SK-N-SH (cell line): ENCODE measurements at regions not wholly inside any gene's neighbourhood (a gene's known extent, or its start where the extent isn't known, plus 50 kb on each side); places are given as distances from the start of the nearest gene placed in this dataset.

Experiments
- CTCF ChIA-PET: fragments of 300-600, 350-600 bp; formaldehyde crosslinking; extraction: SDS; loops from one replicate; lab custom pipeline; 2021; lab: Yijun Ruan, JAX
- POLR2A ChIA-PET: fragments of 350-600 bp; sonication (Branson Sonifier 250); formaldehyde crosslinking; extraction: SDS; loops from one replicate; lab custom pipeline; 2020; ENCODE audit warnings: antibody characterized with exemption, inconsistent platforms; lab: Yijun Ruan, JAX
- DNase-seq: peaks from one replicate; pipeline ENCODE4 v3.0.0; 2012
- H2AFZ ChIP-seq: fragments of 200-600 bp; sonication (generic); 2 replicates; pipeline ENCODE4 v1.8.1; 2016; ENCODE audit warnings: antibody characterized with exemption, mild to moderate bottlenecking, low read depth
- H3F3A ChIP-seq: fragments of 200-600 bp; sonication (generic); replicated peaks from 2 replicates; pipeline ENCODE3; 2016; ENCODE audit warnings: antibody characterized with exemption, mild to moderate bottlenecking; ENCODE audit not compliant: insufficient read depth
- H3K27ac ChIP-seq, 2 experiments: fragments of 200-500 bp in 1 of 2; fragments of 200-600 bp in 1 of 2; sonication (Bioruptor generic) in 1 of 2; sonication (generic), shearing (Covaris generic) in 1 of 2; 2 replicates each; pipeline versions ENCODE4 v1.5.1 to v1.6.1; 2014 to 2016; ENCODE audit warnings: low read depth in 2 of 2, inconsistent platforms in 1 of 2, low read length in 1 of 2, mild to moderate bottlenecking in 1 of 2, mixed read lengths in 1 of 2
- H3K27me3 ChIP-seq: fragments of 200-600 bp; sonication (generic), shearing (Covaris generic); 2 replicates; pipeline ENCODE4 v1.6.1; 2016; ENCODE audit warnings: mixed run types; ENCODE audit not compliant: insufficient read depth
- H3K36me3 ChIP-seq, 2 experiments: fragments of 200-500 bp in 1 of 2; fragments of 200-600 bp in 1 of 2; sonication (Bioruptor generic) in 1 of 2; sonication (generic) in 1 of 2; replicated peaks in 1 of 2; 2 replicates each; pipeline versions ENCODE3 to v1.5.1; 2014 to 2016; ENCODE audit warnings: low read length in 1 of 2, mild to moderate bottlenecking in 1 of 2; ENCODE audit not compliant: insufficient read depth in 2 of 2, control insufficient read depth in 1 of 2
- H3K4me1 ChIP-seq, 2 experiments: fragments of 200-500 bp in 1 of 2; fragments of 200-600 bp in 1 of 2; sonication (Bioruptor generic) in 1 of 2; sonication (generic), shearing (Covaris generic) in 1 of 2; 2 replicates each; pipeline versions ENCODE4 v1.5.1 to v1.6.1; 2014 to 2016; ENCODE audit warnings: low read depth in 1 of 2, low read length in 1 of 2, mixed run types in 1 of 2; ENCODE audit not compliant: insufficient read depth in 2 of 2, control insufficient read depth in 1 of 2
- H3K4me2 ChIP-seq: fragments of 200-600 bp; sonication (generic), shearing (Covaris generic); 2 replicates; pipeline ENCODE4 v1.6.1; 2017; ENCODE audit warnings: mixed run types
- H3K4me3 ChIP-seq, 2 experiments: fragments of 200-500 bp in 1 of 2; fragments of 200-600 bp in 1 of 2; sonication (Bioruptor generic) in 1 of 2; sonication (generic), shearing (Covaris generic) in 1 of 2; 2 replicates each; pipeline versions ENCODE4 v1.5.1 to v1.8.1; 2014 to 2016; ENCODE audit warnings: low read depth in 2 of 2, inconsistent platforms in 1 of 2, low read length in 1 of 2, mild to moderate bottlenecking in 1 of 2, mixed read lengths in 1 of 2, moderate library complexity in 1 of 2
- H3K79me2 ChIP-seq: fragments of 200-600 bp; sonication (generic); 2 replicates; pipeline ENCODE4 v1.8.1; 2017; ENCODE audit warnings: mild to moderate bottlenecking; ENCODE audit not compliant: insufficient read depth
- H3K9ac ChIP-seq: fragments of 200-600 bp; sonication (generic); 2 replicates; pipeline ENCODE4 v1.6.1; 2017; ENCODE audit warnings: mixed run types
- H3K9me2 ChIP-seq: fragments of 200-600 bp; sonication (generic); 2 replicates; pipeline ENCODE4 v1.6.1; 2017; ENCODE audit warnings: mixed run types
- H3K9me3 ChIP-seq: fragments of 200-600 bp; sonication (generic); 2 replicates; pipeline ENCODE4 v1.6.1; 2017; ENCODE audit warnings: mixed run types, mild to moderate bottlenecking, moderate library complexity
- H4K20me1 ChIP-seq: fragments of 200-600 bp; sonication (generic); 2 replicates; pipeline ENCODE4 v1.6.1; 2017; ENCODE audit warnings: mild to moderate bottlenecking, mixed run types; ENCODE audit not compliant: insufficient read depth
- CHD2 ChIP-seq: fragments of 150-350 bp; IDR thresholded peaks from 2 replicates; pipeline ENCODE4 v1.6.1; 2018; ENCODE audit warnings: low read length; ENCODE audit not compliant: partially characterized antibody
- ELF1 ChIP-seq: IDR thresholded peaks from 2 replicates; pipeline ENCODE4 v1.4.0; 2012
- EZH2phosphoT487 ChIP-seq: fragments of 200-600 bp; sonication (generic); IDR thresholded peaks from 2 replicates; pipeline ENCODE4 v1.6.1; 2017; ENCODE audit warnings: low read depth, mixed run types, mild to moderate bottlenecking, antibody characterized with exemption, moderate library complexity, borderline replicate concordance
- FOSL2 ChIP-seq: IDR thresholded peaks from 2 replicates; pipeline ENCODE4 v1.4.0; 2012; ENCODE audit warnings: low read depth, mild to moderate bottlenecking, moderate library complexity, borderline replicate concordance
- FOXJ3 ChIP-seq: sonication (generic); formaldehyde crosslinking; IDR thresholded peaks from 2 replicates; pipeline ENCODE4 v1.5.1; 2020; ENCODE audit warnings: mild to moderate bottlenecking, missing genetic modification reagents
- GABPA ChIP-seq: IDR thresholded peaks from 2 replicates; pipeline ENCODE4 v1.4.0; 2012; ENCODE audit warnings: low read depth, mild to moderate bottlenecking
- GATA2 ChIP-seq: sonication (generic); formaldehyde crosslinking; IDR thresholded peaks from 2 replicates; pipeline ENCODE4 v1.5.0; 2020; ENCODE audit warnings: mild to moderate bottlenecking, missing genetic modification reagents
- JUND ChIP-seq: IDR thresholded peaks from 2 replicates; pipeline ENCODE4 v1.4.0; 2012
- MEF2A ChIP-seq: IDR thresholded peaks from 2 replicates; pipeline ENCODE4 v1.4.0; 2012; ENCODE audit warnings: low read depth, borderline replicate concordance
- MXI1 ChIP-seq: IDR thresholded peaks from 2 replicates; pipeline ENCODE4 v1.6.1; 2012; ENCODE audit warnings: mild to moderate bottlenecking, low read depth, low read length, improper control_type of control experiment
- NRF1 ChIP-seq: IDR thresholded peaks from 2 replicates; pipeline ENCODE4 v1.6.1; 2012; ENCODE audit warnings: low read depth, mild to moderate bottlenecking, low read length
- RFX5 ChIP-seq: IDR thresholded peaks from 2 replicates; pipeline ENCODE4 v1.6.1; 2012; ENCODE audit warnings: mild to moderate bottlenecking, improper control_type of control experiment, low read length
- SMC3 ChIP-seq: IDR thresholded peaks from 2 replicates; pipeline ENCODE4 v1.6.1; 2012; ENCODE audit warnings: low read depth, low read length, improper control_type of control experiment
- TCF12 ChIP-seq: IDR thresholded peaks from 2 replicates; pipeline ENCODE4 v1.4.0; 2012
- TEAD4 ChIP-seq: IDR thresholded peaks from 2 replicates; pipeline ENCODE4 v1.4.0; 2012; ENCODE audit warnings: mild to moderate bottlenecking, borderline replicate concordance; ENCODE audit not compliant: insufficient read depth
- YY1 ChIP-seq: IDR thresholded peaks from 2 replicates; pipeline ENCODE4 v1.4.0; 2012; ENCODE audit warnings: low read depth, mild to moderate bottlenecking
- WGBS: methylation state at CpG from one replicate; pipeline ENCODE4 v1.1.6; 2017; ENCODE audit warnings: low lambda C conversion rate; 5-methylcytosine and 5-hydroxymethylcytosine counted together
- TF ChIP-seq, protein P1 (sequence below): IDR thresholded peaks from 2 replicates; pipeline ENCODE4 v1.4.0; 2012; ENCODE audit warnings: low read depth, borderline replicate concordance
- TF ChIP-seq, protein P2 (sequence below): fragments of 150-350 bp; IDR thresholded peaks from 2 replicates; pipeline ENCODE4 v1.6.1; 2017; ENCODE audit warnings: antibody characterized with exemption, low read length, low read depth, borderline replicate concordance
- TF ChIP-seq, protein P3 (sequence below): fragments of 200-600 bp; sonication (generic); IDR thresholded peaks from 2 replicates; pipeline ENCODE4 v1.6.1; 2017; ENCODE audit warnings: antibody characterized with exemption, mild to moderate bottlenecking, moderate library complexity
- TF ChIP-seq, protein P4 (sequence below): IDR thresholded peaks from 2 replicates; pipeline ENCODE4 v1.4.0; 2012; ENCODE audit warnings: low read depth, borderline replicate concordance

DNA sequence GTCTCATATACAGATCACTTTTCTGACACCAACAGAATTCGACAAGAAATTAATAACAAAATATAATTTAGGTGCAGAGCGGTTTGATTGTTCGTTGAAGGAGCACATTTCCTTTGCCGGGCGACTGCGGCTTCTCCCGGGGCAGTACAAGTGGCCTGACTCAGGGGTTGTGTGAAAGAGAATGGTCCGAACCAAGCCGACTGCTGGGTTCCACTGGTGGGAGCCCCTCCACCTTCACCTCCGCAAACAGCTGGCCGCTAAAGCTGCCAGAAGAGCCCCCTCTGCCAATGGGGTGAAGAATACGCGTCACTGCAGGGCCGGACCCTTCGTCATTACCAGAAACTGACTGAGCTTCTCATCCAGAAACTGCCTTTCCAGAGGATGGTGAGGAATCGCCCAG, 156.0 kb upstream of the IFNE start:
- H3K36me3 ChIP-seq: no peaks in the 10 kb centered on the region
- peaks cover 7% of the 10 kb centered on the region; the same call in 1 of the 2 replicates for H3K27me3 ChIP-seq
- TF ChIP-seq JUND: no peak
- TF ChIP-seq, protein P1, sequence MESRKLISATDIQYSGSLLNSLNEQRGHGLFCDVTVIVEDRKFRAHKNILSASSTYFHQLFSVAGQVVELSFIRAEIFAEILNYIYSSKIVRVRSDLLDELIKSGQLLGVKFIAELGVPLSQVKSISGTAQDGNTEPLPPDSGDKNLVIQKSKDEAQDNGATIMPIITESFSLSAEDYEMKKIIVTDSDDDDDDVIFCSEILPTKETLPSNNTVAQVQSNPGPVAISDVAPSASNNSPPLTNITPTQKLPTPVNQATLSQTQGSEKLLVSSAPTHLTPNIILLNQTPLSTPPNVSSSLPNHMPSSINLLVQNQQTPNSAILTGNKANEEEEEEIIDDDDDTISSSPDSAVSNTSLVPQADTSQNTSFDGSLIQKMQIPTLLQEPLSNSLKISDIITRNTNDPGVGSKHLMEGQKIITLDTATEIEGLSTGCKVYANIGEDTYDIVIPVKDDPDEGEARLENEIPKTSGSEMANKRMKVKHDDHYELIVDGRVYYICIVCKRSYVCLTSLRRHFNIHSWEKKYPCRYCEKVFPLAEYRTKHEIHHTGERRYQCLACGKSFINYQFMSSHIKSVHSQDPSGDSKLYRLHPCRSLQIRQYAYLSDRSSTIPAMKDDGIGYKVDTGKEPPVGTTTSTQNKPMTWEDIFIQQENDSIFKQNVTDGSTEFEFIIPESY: no peak
- no peak for TF ChIP-seq ELF1
- TF ChIP-seq FOXJ3 (CRISPR knock-in tag): no peak
- TF ChIP-seq MEF2A: no peak
- no peak for TF ChIP-seq MXI1
- TF ChIP-seq, protein P2, sequence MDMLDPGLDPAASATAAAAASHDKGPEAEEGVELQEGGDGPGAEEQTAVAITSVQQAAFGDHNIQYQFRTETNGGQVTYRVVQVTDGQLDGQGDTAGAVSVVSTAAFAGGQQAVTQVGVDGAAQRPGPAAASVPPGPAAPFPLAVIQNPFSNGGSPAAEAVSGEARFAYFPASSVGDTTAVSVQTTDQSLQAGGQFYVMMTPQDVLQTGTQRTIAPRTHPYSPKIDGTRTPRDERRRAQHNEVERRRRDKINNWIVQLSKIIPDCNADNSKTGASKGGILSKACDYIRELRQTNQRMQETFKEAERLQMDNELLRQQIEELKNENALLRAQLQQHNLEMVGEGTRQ: no peak
- TF ChIP-seq GATA2: no peak
- TF ChIP-seq RFX5: no peak
- no peak for TF ChIP-seq TCF12
- no peak for TF ChIP-seq TEAD4
- no peak for TF ChIP-seq EZH2phosphoT487
- TF ChIP-seq YY1: no peak
- TF ChIP-seq, protein P3, sequence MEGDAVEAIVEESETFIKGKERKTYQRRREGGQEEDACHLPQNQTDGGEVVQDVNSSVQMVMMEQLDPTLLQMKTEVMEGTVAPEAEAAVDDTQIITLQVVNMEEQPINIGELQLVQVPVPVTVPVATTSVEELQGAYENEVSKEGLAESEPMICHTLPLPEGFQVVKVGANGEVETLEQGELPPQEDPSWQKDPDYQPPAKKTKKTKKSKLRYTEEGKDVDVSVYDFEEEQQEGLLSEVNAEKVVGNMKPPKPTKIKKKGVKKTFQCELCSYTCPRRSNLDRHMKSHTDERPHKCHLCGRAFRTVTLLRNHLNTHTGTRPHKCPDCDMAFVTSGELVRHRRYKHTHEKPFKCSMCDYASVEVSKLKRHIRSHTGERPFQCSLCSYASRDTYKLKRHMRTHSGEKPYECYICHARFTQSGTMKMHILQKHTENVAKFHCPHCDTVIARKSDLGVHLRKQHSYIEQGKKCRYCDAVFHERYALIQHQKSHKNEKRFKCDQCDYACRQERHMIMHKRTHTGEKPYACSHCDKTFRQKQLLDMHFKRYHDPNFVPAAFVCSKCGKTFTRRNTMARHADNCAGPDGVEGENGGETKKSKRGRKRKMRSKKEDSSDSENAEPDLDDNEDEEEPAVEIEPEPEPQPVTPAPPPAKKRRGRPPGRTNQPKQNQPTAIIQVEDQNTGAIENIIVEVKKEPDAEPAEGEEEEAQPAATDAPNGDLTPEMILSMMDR: no peak
- TF ChIP-seq, protein P4, sequence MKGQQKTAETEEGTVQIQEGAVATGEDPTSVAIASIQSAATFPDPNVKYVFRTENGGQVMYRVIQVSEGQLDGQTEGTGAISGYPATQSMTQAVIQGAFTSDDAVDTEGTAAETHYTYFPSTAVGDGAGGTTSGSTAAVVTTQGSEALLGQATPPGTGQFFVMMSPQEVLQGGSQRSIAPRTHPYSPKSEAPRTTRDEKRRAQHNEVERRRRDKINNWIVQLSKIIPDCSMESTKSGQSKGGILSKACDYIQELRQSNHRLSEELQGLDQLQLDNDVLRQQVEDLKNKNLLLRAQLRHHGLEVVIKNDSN: no peak
- no peak for TF ChIP-seq CHD2
- no peak for TF ChIP-seq FOSL2
- no peak for TF ChIP-seq SMC3
- no peak for TF ChIP-seq GABPA
- no peak for TF ChIP-seq NRF1
- ChIA-PET CTCF (no interaction called here), POLR2A (no interaction called here)
- DNase-seq: no peak
- no peak overlapping the region for H3K27ac ChIP-seq
- no peak overlapping the region for H3K9ac ChIP-seq
- H3K4me2 ChIP-seq: no peak overlapping the region
- H3K9me2 ChIP-seq: no peaks in the 10 kb centered on the region
- H3F3A ChIP-seq: no peaks in the 10 kb centered on the region
- no peaks in the 10 kb centered on the region for H4K20me1 ChIP-seq
- 0 out of 2 replicates have a peak, but pooled peaks cover 6% of the 10 kb centered on the region for H3K9me3 ChIP-seq
- no peak overlapping the region for H3K4me3 ChIP-seq
- no peak overlapping the region for H2AFZ ChIP-seq
- no peaks in the 10 kb centered on the region for H3K4me1 ChIP-seq
- H3K79me2 ChIP-seq: no peaks in the 10 kb centered on the region
- WGBS: 46% methylated on average over 15 of the region's 16 CpGs
